OCI-LY3 (cell line): ENCODE measurements at regions not wholly inside any gene's neighbourhood (a gene's known extent, or its start where the extent isn't known, plus 50 kb on each side); places are given as distances from the start of the nearest gene placed in this dataset.

Experiments
- EZH2phosphoT487 ChIP-seq: fragments of 200-600 bp; shearing (Covaris generic); IDR thresholded peaks from 2 replicates; pipeline ENCODE4 v1.6.1; 2018; ENCODE audit warnings: antibody characterized with exemption, mixed run types, low read depth
- TF ChIP-seq, protein P1 (sequence below): fragments of 200-600, 300-600 bp; sonication (generic); IDR thresholded peaks from 2 replicates; pipeline ENCODE4 v1.5.1; 2014; ENCODE audit warnings: antibody characterized with exemption, low read length, low read depth

DNA sequence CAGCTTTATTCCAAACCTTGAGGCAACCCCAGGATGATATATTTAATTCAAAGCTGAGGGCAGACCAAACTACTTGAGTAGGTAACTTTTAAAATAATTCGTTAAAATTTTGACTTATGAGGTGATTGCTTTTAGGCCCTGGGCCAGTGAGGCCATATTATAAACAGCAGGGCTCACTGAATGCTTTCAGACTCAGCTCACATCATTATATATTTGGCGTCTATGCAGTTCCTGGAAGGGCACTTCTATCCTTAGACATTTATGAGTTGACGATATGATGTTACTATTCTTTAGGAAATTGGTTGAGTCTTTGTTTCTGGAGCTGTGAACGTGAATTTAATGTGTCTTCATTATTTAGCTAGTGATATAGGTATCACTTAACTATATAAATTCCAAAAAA lies 400.1 kb downstream of the PDHA2 start:
- TF ChIP-seq, protein P1, sequence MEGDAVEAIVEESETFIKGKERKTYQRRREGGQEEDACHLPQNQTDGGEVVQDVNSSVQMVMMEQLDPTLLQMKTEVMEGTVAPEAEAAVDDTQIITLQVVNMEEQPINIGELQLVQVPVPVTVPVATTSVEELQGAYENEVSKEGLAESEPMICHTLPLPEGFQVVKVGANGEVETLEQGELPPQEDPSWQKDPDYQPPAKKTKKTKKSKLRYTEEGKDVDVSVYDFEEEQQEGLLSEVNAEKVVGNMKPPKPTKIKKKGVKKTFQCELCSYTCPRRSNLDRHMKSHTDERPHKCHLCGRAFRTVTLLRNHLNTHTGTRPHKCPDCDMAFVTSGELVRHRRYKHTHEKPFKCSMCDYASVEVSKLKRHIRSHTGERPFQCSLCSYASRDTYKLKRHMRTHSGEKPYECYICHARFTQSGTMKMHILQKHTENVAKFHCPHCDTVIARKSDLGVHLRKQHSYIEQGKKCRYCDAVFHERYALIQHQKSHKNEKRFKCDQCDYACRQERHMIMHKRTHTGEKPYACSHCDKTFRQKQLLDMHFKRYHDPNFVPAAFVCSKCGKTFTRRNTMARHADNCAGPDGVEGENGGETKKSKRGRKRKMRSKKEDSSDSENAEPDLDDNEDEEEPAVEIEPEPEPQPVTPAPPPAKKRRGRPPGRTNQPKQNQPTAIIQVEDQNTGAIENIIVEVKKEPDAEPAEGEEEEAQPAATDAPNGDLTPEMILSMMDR = no peak
- TF ChIP-seq EZH2phosphoT487 = no peak
